ENCODE measurements at regions not wholly inside any gene's neighbourhood (a gene's known extent, or its start where the extent isn't known, plus 50 kb on each side); places are given as distances from the start of the nearest gene placed in this dataset.

DNA sequence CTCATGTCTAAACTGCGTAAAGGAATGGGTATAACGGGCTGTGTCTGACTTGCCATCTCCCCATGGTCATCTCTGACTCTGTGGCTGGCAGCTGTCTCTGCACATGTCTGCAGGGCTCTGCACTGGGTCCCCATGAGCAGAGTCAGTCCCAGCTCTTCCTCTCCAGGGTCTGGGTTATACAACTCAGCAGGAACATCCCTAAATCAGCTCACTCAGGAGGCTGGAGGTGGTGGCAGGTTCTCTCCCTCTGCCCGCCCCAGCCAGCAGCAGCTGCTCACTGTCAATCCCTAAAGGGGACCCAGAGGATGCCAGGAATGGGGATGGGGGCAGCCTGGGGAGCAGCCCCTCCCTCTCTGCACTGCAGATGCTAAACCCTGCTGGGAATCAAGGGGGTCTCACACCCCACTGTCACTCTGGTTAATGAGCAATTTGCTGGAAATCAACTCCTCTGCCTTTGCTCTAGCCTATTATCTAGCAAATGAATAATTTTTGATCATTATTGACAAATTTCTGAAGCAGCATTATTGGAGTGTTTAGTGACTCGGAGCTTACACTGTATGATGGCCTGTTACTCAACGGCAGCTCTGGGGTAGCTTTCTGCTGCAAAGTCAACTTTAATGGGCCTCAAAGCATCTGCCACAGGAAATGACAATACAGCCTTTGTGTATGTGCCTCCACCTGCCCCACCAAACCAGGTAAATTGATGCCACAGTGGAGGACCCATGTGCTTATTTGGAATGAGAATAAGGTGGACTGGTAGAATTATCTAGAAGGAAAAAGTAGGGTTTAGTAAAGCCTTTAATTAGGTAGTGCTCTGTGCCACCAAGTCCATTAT, 55.7 kb upstream of the SHANK2 start:
- no peaks in the 10 kb centered on the region for H3K27me3 ChIP-seq (ENCODE audit: control insufficient read depth, insufficient read depth, low read length)
- H3K9me3 ChIP-seq (ENCODE audit: control insufficient read depth, insufficient read depth, low read length) = peaks cover 10% of the 10 kb centered on the region; the same call in 1 of the 2 replicates
- H3K27ac ChIP-seq (ENCODE audit: low read depth, low read length) = no peak overlapping the region
- DNase-seq (ENCODE audit: low read depth, low spot score) = no peak
- POLR2A ChIA-PET = no interaction called here
- TF ChIP-seq, protein P1, sequence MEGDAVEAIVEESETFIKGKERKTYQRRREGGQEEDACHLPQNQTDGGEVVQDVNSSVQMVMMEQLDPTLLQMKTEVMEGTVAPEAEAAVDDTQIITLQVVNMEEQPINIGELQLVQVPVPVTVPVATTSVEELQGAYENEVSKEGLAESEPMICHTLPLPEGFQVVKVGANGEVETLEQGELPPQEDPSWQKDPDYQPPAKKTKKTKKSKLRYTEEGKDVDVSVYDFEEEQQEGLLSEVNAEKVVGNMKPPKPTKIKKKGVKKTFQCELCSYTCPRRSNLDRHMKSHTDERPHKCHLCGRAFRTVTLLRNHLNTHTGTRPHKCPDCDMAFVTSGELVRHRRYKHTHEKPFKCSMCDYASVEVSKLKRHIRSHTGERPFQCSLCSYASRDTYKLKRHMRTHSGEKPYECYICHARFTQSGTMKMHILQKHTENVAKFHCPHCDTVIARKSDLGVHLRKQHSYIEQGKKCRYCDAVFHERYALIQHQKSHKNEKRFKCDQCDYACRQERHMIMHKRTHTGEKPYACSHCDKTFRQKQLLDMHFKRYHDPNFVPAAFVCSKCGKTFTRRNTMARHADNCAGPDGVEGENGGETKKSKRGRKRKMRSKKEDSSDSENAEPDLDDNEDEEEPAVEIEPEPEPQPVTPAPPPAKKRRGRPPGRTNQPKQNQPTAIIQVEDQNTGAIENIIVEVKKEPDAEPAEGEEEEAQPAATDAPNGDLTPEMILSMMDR (IDR thresholded peaks at IDR 0.05; ENCODE audit: low read depth, low read length) = no peak
- H3K4me3 ChIP-seq (ENCODE audit: low read depth, low read length) = no peak overlapping the region
- CTCF ChIA-PET = no interaction called here

DNA sequence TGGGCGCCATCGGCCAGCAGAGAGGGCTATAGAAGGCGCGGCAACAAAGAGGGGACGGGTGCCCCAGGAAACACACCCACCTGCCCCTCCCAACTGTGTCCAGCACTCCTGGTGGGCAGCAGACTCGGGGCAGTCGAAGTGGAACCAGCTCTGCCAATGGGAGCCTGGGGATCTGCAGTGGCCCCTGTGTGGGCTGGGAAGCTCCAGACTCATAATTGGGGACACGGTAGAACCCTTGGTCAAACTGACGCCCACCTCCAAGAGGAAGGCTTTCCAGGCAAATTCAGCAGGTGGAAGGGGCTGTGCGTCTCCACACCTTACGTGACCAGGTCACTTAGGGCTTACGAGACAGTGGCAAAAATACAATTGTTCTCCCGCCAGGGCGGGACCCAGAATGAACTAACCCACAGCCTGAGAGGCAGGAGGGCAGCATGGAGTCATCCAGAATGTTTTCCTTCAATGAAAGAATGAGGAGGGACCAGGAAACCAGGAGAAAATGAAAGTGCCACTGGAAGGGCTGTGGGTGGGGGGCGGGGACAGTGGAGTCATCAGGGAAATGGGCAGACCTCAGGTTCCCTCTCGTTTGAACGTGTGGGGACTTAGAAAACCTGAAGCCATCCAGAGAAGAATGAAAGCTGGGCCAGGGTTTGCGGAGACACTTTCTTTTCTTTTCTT, 53.2 kb upstream of the SHANK2 start:
- H3K27ac ChIP-seq (ENCODE audit: low read depth, low read length) = no peak overlapping the region
- no peak for DNase-seq (ENCODE audit: low read depth, low spot score)
- ChIA-PET POLR2A (no interaction called here), CTCF (interaction anchor here (0.8 kb wide), 1 partner anchor 838 kb away, joined by 3 read pairs; no protein-coding TSS in a partner anchor)
- TF ChIP-seq, protein P1 (IDR thresholded peaks at IDR 0.05; ENCODE audit: low read depth, low read length) = no peak
- no peak overlapping the region for H3K4me3 ChIP-seq (ENCODE audit: low read depth, low read length)
- H3K9me3 ChIP-seq (ENCODE audit: control insufficient read depth, insufficient read depth, low read length) = peaks cover 14% of the 10 kb centered on the region; the same call in 1 of the 2 replicates
- H3K27me3 ChIP-seq (ENCODE audit: control insufficient read depth, insufficient read depth, low read length) = no peaks in the 10 kb centered on the region

DNA sequence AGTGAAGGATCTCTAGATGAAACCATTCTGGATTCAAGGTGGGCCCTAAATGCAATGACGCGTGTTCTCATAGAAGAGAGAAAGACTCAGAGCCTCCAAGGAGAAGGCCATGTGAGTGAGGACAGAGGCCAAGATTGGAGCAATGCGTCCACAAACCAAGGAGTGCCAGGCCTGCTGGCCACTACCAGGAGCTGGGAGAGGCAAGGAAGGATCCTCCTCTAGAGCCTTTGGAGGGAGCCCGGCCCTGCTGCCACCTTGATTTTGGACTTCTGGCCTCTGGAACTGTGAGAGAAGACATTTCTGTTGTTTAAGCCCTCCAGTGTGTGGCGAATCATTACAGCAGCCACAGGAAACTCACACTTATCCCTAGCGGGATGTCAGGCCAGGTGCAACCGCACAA, 52.7 kb upstream of the SHANK2 start:
- DNase-seq (ENCODE audit: low read depth, low spot score) = no peak
- Histone ChIP-seq H3K9me3 (ENCODE audit: control insufficient read depth, insufficient read depth, low read length) (peaks cover 14% of the 10 kb centered on the region; the same call in 1 of the 2 replicates), H3K27me3 (ENCODE audit: control insufficient read depth, insufficient read depth, low read length) (no peaks in the 10 kb centered on the region), H3K27ac (ENCODE audit: low read depth, low read length) (no peak overlapping the region), H3K4me3 (ENCODE audit: low read depth, low read length) (no peak overlapping the region)
- ChIA-PET POLR2A (no interaction called here), CTCF (no interaction called here)
- TF ChIP-seq, protein P1 (IDR thresholded peaks at IDR 0.05; ENCODE audit: low read depth, low read length) = no peak

DNA sequence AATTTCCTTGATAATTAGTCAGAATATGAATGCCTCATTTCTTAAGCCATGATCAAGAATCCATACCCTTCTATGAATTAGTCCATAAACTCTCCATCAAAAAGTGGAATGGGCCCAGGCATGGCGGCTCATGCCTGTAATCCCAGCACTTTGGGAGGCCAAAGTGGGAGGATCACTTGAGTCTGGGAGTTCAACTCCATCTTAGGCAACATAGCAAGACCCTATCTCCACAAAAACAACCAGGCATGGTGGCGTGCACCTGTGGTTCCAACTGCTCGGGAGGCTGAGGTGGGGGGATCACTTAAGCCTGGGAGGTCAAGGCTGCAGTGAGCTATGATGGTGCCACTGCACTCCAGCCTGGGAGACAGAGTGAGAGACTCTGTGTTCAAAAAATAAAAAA, 52.1 kb upstream of the SHANK2 start:
- POLR2A ChIA-PET = no interaction called here
- CTCF ChIA-PET = no interaction called here
- DNase-seq (ENCODE audit: low read depth, low spot score) = no peak
- TF ChIP-seq, protein P1 (IDR thresholded peaks at IDR 0.05; ENCODE audit: low read depth, low read length) = no peak
- no peaks in the 10 kb centered on the region for H3K27me3 ChIP-seq (ENCODE audit: control insufficient read depth, insufficient read depth, low read length)
- H3K27ac ChIP-seq (ENCODE audit: low read depth, low read length) = no peak overlapping the region
- H3K9me3 ChIP-seq (ENCODE audit: control insufficient read depth, insufficient read depth, low read length) = peaks cover 14% of the 10 kb centered on the region; the same call in 1 of the 2 replicates
- H3K4me3 ChIP-seq (ENCODE audit: low read depth, low read length) = no peak overlapping the region

DNA sequence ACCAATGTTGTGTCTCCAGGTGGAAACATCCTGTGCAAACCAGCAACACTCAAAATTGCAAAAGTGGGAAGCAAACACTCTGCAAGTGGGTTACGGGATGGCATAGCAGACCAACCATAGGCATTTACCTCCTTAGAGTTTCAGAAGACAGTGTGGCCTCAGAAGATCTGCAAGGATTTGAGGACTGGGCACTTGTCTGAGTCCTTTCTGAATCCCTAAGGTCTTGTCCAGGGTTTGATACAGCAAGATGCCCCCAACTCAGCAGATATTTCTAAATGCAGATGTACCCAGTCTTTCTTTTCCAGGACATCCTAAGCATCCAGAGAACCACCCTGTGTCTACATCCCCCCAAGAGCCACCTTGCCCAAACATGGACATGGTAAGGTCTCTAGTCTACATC, 51.7 kb upstream of the SHANK2 start:
- no peak overlapping the region for H3K27ac ChIP-seq (ENCODE audit: low read depth, low read length)
- H3K4me3 ChIP-seq (ENCODE audit: low read depth, low read length) = no peak overlapping the region
- TF ChIP-seq, protein P1 (IDR thresholded peaks at IDR 0.05; ENCODE audit: low read depth, low read length) = no peak
- DNase-seq (ENCODE audit: low read depth, low spot score) = no peak
- H3K9me3 ChIP-seq (ENCODE audit: control insufficient read depth, insufficient read depth, low read length) = peaks cover 14% of the 10 kb centered on the region; the same call in 1 of the 2 replicates
- no peaks in the 10 kb centered on the region for H3K27me3 ChIP-seq (ENCODE audit: control insufficient read depth, insufficient read depth, low read length)
- CTCF ChIA-PET = no interaction called here
- POLR2A ChIA-PET = no interaction called here

All from AG04450 (cell line).